ENCODE measurements at regions not wholly inside any gene's neighbourhood (a gene's known extent, or its start where the extent isn't known, plus 50 kb on each side); places are given as distances from the start of the nearest gene placed in this dataset.
A peak's percentile ranks its signal among the peaks of the same experiment; 100 is the strongest.

- in situ Hi-C loops (cut with HindIII; ENCODE audit: low pct_ligation_motif_present, low sequenced_read_pairs), result no loop called here
- TF ChIP-seq CTCF (IDR thresholded peaks at IDR 0.05; ENCODE audit: low read depth, low read length, missing control alignments), result no peak
These were observed 213.2 kb upstream of the UGT8 start for GRCh38 chr4:114385195-114385985.

GRCh38 chr4:114386637-114387233 lies 211.9 kb upstream of the UGT8 start:
- no peak overlapping the region for H3K27ac ChIP-seq
- H3K4me3 ChIP-seq (ENCODE audit: low read depth, low read length), result no peak overlapping the region
- no peaks in the 10 kb centered on the region for H3K27me3 ChIP-seq (replicated peaks)
- peak; percentile 57 for TF ChIP-seq CTCF (IDR thresholded peaks at IDR 0.05; ENCODE audit: low read depth, low read length, missing control alignments)
- in situ Hi-C loops (cut with HindIII; ENCODE audit: low pct_ligation_motif_present, low sequenced_read_pairs), result no loop called here
- H3K36me3 ChIP-seq (replicated peaks), result no peaks in the 10 kb centered on the region
- peak; percentile 39 for DNase-seq

More at GRCh38 chr4:114385195-114385985, 213.2 kb upstream of the UGT8 start:
- Histone ChIP-seq H3K27ac (no peak overlapping the region), H3K36me3 (replicated peaks) (no peaks in the 10 kb centered on the region), H3K4me3 (ENCODE audit: low read depth, low read length) (no peak overlapping the region), H3K27me3 (replicated peaks) (no peaks in the 10 kb centered on the region)
- DNase-seq, result no peak

GRCh38 chr4:114389070-114389685 lies 209.4 kb upstream of the UGT8 start:
- in situ Hi-C loops (cut with HindIII; ENCODE audit: low pct_ligation_motif_present, low sequenced_read_pairs), result no loop called here
- no peaks in the 10 kb centered on the region for H3K27me3 ChIP-seq (replicated peaks)
- H3K27ac ChIP-seq, result no peak overlapping the region
- no peak overlapping the region for H3K4me3 ChIP-seq (ENCODE audit: low read depth, low read length)
- DNase-seq, result no peak
- H3K36me3 ChIP-seq (replicated peaks), result no peaks in the 10 kb centered on the region
- no peak for TF ChIP-seq CTCF (IDR thresholded peaks at IDR 0.05; ENCODE audit: low read depth, low read length, missing control alignments)

- no peaks in the 10 kb centered on the region for H3K36me3 ChIP-seq (replicated peaks)
- H3K27me3 ChIP-seq (replicated peaks), result no peaks in the 10 kb centered on the region
- no peak overlapping the region for H3K27ac ChIP-seq
- no peak overlapping the region for H3K4me3 ChIP-seq (ENCODE audit: low read depth, low read length)
- TF ChIP-seq CTCF (IDR thresholded peaks at IDR 0.05; ENCODE audit: low read depth, low read length, missing control alignments), result no peak
- in situ Hi-C loops (cut with HindIII; ENCODE audit: low pct_ligation_motif_present, low sequenced_read_pairs), result no loop called here
- no peak for DNase-seq
These were observed 205.1 kb upstream of the UGT8 start for GRCh38 chr4:114393295-114394038.

GRCh38 chr4:114396808-114397207 lies 201.8 kb upstream of the UGT8 start:
- in situ Hi-C loops (cut with HindIII; ENCODE audit: low pct_ligation_motif_present, low sequenced_read_pairs), result no loop called here
- Histone ChIP-seq H3K27ac (no peak overlapping the region), H3K4me3 (ENCODE audit: low read depth, low read length) (no peak overlapping the region), H3K27me3 (replicated peaks) (no peaks in the 10 kb centered on the region), H3K36me3 (replicated peaks) (no peaks in the 10 kb centered on the region)
- no peak for DNase-seq
- TF ChIP-seq CTCF (IDR thresholded peaks at IDR 0.05; ENCODE audit: low read depth, low read length, missing control alignments), result no peak
